T-helper 2 cell treated with Interferon-gamma antibody and Interleukin-4, amounts not matched to agents 100 ng/mL and 5 ng/mL, for 36 hours (primary cell): ENCODE measurements at regions not wholly inside any gene's neighbourhood (a gene's known extent, or its start where the extent isn't known, plus 50 kb on each side); places are given as distances from the start of the nearest gene placed in this dataset.
"Not testable (repeated sequence)": the region's sequence is repeated elsewhere in the genome, so short reads cannot be mapped to it uniquely, and the experiment has no call there.

ENCODE experiments used
- intact Hi-C: fragments of 100-400 bp; cut with micrococcal nuclease; formaldehyde crosslinking; loops from one replicate; pipeline ENCODE4 v1.15.1; 2023

GRCh38 chr17:14581186-14581830 lies 280.4 kb downstream of the HS3ST3B1 start:
- intact Hi-C loops: no loop called here

GRCh38 chr17:14580499-14580898 lies 279.6 kb downstream of the HS3ST3B1 start:
- intact Hi-C loops: no loop called here

GRCh38 chr17:14579716-14580115 lies 278.8 kb downstream of the HS3ST3B1 start:
- intact Hi-C loops: no loop called here

GRCh38 chr17:14575471-14575953 lies 274.6 kb downstream of the HS3ST3B1 start:
- intact Hi-C loops: no loop called here

- intact Hi-C loops: not testable (repeated sequence)
Observed at GRCh38 chr17:14560325-14560724, 259.4 kb downstream of the HS3ST3B1 start.

- intact Hi-C loops: no loop called here
Observed at GRCh38 chr17:14559264-14560119, 258.6 kb downstream of the HS3ST3B1 start.

GRCh38 chr17:14557480-14557879 lies 256.6 kb downstream of the HS3ST3B1 start:
- intact Hi-C loops: no loop called here

GRCh38 chr17:14553847-14554246 lies 253.0 kb downstream of the HS3ST3B1 start:
- intact Hi-C loops: no loop called here

GRCh38 chr17:14552306-14552705 lies 251.4 kb downstream of the HS3ST3B1 start:
- intact Hi-C loops: no loop called here

GRCh38 chr17:14547556-14547955 lies 246.7 kb downstream of the HS3ST3B1 start:
- intact Hi-C loops: no loop called here

GRCh38 chr17:14547016-14547415 lies 246.1 kb downstream of the HS3ST3B1 start:
- intact Hi-C loops: no loop called here

- intact Hi-C loops: no loop called here
Observed at GRCh38 chr17:14545156-14545906, 244.4 kb downstream of the HS3ST3B1 start.

- intact Hi-C loops: no loop called here
Observed at GRCh38 chr17:14541714-14542113, 240.8 kb downstream of the HS3ST3B1 start.

- intact Hi-C loops: no loop called here
Observed at GRCh38 chr17:14539801-14540200, 238.9 kb downstream of the HS3ST3B1 start.

- intact Hi-C loops: not testable (repeated sequence)
Observed at GRCh38 chr17:14532242-14532641, 231.4 kb downstream of the HS3ST3B1 start.

- intact Hi-C loops: no loop called here
Observed at GRCh38 chr17:14525551-14526455, 224.9 kb downstream of the HS3ST3B1 start.

GRCh38 chr17:14522795-14523387 lies 222.0 kb downstream of the HS3ST3B1 start:
- intact Hi-C loops: no loop called here

GRCh38 chr17:14518919-14519318 lies 218.0 kb downstream of the HS3ST3B1 start:
- intact Hi-C loops: not testable (repeated sequence)

GRCh38 chr17:14514973-14515372 lies 214.1 kb downstream of the HS3ST3B1 start:
- intact Hi-C loops: no loop called here

GRCh38 chr17:14513835-14514234 lies 213.0 kb downstream of the HS3ST3B1 start:
- intact Hi-C loops: no loop called here
